ENCODE measurements at regions not wholly inside any gene's neighbourhood (a gene's known extent, or its start where the extent isn't known, plus 50 kb on each side); places are given as distances from the start of the nearest gene placed in this dataset.
A peak's percentile ranks its signal among the peaks of the same experiment; 100 is the strongest.

GRCh38 chr3:168470380-168470779, 374.7 kb upstream of the GOLIM4 start:
- TF ChIP-seq CTCF (IDR thresholded peaks at IDR 0.05; ENCODE audit: low read depth, low read length): no peak
- no peak for DNase-seq (ENCODE audit: extremely low read depth, low read depth)

GRCh38 chr3:168469436-168469835, 373.7 kb upstream of the GOLIM4 start:
- DNase-seq (ENCODE audit: extremely low read depth, low read depth): no peak
- TF ChIP-seq CTCF (IDR thresholded peaks at IDR 0.05; ENCODE audit: low read depth, low read length): no peak

- peak; percentile 38 for TF ChIP-seq CTCF (IDR thresholded peaks at IDR 0.05; ENCODE audit: low read depth, low read length)
- peak; percentile 1 for DNase-seq (ENCODE audit: extremely low read depth, low read depth)
Observed at GRCh38 chr3:168467115-168467714, 371.5 kb upstream of the GOLIM4 start.

- TF ChIP-seq CTCF (IDR thresholded peaks at IDR 0.05; ENCODE audit: low read depth, low read length): no peak
- no peak for DNase-seq (ENCODE audit: extremely low read depth, low read depth)
Observed at GRCh38 chr3:168461793-168462192, 366.1 kb upstream of the GOLIM4 start.

GRCh38 chr3:168459226-168459784, 363.6 kb upstream of the GOLIM4 start:
- TF ChIP-seq CTCF (IDR thresholded peaks at IDR 0.05; ENCODE audit: low read depth, low read length): no peak
- no peak for DNase-seq (ENCODE audit: extremely low read depth, low read depth)

- DNase-seq (ENCODE audit: extremely low read depth, low read depth): no peak
- TF ChIP-seq CTCF (IDR thresholded peaks at IDR 0.05; ENCODE audit: low read depth, low read length): no peak
Observed at GRCh38 chr3:168457954-168458539, 362.3 kb upstream of the GOLIM4 start.

GRCh38 chr3:168455814-168456213, 360.1 kb upstream of the GOLIM4 start:
- no peak for TF ChIP-seq CTCF (IDR thresholded peaks at IDR 0.05; ENCODE audit: low read depth, low read length)
- no peak for DNase-seq (ENCODE audit: extremely low read depth, low read depth)

Data from AG09319 (cell line).